Panc1 (cell line): ENCODE measurements at regions not wholly inside any gene's neighbourhood (a gene's known extent, or its start where the extent isn't known, plus 50 kb on each side); places are given as distances from the start of the nearest gene placed in this dataset.

Source experiments
- POLR2AphosphoS5 ChIP-seq: IDR thresholded peaks from 2 replicates; pipeline ENCODE4 v1.6.1; 2012; ENCODE audit warnings: mild to moderate bottlenecking, low read depth, low read length, moderate library complexity
- TF ChIP-seq, protein P1 (sequence below): fragments of 450-650 bp; IDR thresholded peaks from 2 replicates; pipeline ENCODE4 v1.5.1; 2017; ENCODE audit warnings: mild to moderate bottlenecking
- TF ChIP-seq, protein P2 (sequence below), 2 experiments: IDR thresholded peaks; 2 replicates each; pipeline ENCODE4 v1.6.1; 2011 to 2012; ENCODE audit warnings: low read depth in 2 of 2, control low read depth in 1 of 2, low read length in 1 of 2, mild to moderate bottlenecking in 1 of 2, moderate library complexity in 1 of 2; ENCODE audit not compliant: insufficient read depth in 1 of 2

DNA sequence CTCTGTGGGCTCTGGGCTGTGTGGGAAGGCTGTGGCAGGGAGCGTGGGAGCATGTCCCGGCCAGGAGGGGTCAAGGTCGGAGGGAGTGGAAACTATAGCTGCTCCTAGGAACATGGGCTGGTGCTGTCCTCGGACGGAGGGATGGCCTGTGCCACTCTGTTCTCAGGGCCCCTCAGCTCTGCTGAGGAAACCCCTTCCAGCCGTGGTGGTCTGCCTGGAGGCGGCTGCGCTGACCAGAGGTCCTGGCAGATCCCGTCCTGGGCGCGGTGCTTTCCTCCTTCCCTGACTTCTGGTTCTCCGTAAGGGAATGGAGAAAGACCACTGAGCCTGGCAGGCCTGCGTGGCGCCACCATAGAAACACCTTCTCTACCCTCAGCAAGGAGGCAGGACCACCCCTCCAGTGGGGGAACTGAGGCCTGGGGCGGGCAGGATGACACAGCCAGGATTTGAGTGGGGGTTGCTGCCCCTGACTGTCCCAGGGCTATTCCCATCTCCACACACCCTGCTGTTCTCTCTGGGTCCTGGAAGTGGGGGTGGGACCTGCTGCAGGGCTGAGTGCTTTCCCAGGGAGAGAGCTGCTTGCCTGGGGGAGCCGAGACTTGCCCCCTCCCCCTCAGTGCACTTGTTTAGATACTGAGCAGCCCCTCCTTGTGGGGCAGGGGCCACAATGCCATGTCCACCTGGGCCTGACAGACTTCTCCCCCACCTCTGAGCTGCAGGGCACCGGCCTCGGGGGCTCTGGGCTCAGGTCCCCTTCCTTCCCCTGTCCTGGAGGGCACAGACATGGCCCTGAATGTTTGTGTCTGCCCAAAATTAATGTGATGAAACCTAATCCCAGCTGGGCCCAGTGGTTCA is 301.0 kb upstream of the HS6ST1 start:
- TF ChIP-seq, protein P1, sequence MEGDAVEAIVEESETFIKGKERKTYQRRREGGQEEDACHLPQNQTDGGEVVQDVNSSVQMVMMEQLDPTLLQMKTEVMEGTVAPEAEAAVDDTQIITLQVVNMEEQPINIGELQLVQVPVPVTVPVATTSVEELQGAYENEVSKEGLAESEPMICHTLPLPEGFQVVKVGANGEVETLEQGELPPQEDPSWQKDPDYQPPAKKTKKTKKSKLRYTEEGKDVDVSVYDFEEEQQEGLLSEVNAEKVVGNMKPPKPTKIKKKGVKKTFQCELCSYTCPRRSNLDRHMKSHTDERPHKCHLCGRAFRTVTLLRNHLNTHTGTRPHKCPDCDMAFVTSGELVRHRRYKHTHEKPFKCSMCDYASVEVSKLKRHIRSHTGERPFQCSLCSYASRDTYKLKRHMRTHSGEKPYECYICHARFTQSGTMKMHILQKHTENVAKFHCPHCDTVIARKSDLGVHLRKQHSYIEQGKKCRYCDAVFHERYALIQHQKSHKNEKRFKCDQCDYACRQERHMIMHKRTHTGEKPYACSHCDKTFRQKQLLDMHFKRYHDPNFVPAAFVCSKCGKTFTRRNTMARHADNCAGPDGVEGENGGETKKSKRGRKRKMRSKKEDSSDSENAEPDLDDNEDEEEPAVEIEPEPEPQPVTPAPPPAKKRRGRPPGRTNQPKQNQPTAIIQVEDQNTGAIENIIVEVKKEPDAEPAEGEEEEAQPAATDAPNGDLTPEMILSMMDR, result no peak
- TF ChIP-seq, protein P2, sequence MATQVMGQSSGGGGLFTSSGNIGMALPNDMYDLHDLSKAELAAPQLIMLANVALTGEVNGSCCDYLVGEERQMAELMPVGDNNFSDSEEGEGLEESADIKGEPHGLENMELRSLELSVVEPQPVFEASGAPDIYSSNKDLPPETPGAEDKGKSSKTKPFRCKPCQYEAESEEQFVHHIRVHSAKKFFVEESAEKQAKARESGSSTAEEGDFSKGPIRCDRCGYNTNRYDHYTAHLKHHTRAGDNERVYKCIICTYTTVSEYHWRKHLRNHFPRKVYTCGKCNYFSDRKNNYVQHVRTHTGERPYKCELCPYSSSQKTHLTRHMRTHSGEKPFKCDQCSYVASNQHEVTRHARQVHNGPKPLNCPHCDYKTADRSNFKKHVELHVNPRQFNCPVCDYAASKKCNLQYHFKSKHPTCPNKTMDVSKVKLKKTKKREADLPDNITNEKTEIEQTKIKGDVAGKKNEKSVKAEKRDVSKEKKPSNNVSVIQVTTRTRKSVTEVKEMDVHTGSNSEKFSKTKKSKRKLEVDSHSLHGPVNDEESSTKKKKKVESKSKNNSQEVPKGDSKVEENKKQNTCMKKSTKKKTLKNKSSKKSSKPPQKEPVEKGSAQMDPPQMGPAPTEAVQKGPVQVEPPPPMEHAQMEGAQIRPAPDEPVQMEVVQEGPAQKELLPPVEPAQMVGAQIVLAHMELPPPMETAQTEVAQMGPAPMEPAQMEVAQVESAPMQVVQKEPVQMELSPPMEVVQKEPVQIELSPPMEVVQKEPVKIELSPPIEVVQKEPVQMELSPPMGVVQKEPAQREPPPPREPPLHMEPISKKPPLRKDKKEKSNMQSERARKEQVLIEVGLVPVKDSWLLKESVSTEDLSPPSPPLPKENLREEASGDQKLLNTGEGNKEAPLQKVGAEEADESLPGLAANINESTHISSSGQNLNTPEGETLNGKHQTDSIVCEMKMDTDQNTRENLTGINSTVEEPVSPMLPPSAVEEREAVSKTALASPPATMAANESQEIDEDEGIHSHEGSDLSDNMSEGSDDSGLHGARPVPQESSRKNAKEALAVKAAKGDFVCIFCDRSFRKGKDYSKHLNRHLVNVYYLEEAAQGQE (IDR thresholded peaks at IDR 0.05; ENCODE audit: insufficient read depth in 1 of 2, low read depth in 2 of 2, low read length in 1 of 2), result no peak
- TF ChIP-seq POLR2AphosphoS5, result no peak
